HG03175 (cell line): ENCODE measurements at regions not wholly inside any gene's neighbourhood (a gene's known extent, or its start where the extent isn't known, plus 50 kb on each side); places are given as distances from the start of the nearest gene placed in this dataset.

Experiments used
- ATAC-seq: cut with Tn5 transposase; IDR thresholded peaks from one replicate; pipeline ENCODE4 v1.9.1; 2021; ENCODE audit warnings: mild to moderate bottlenecking, moderate library complexity; ENCODE audit not compliant: unreplicated experiment

- ATAC-seq = no peak
Observed at GRCh38 chr1:164479242-164479641, 79.7 kb upstream of the PBX1 start.

- no peak for ATAC-seq
Observed at GRCh38 chr1:164480285-164480907, 78.6 kb upstream of the PBX1 start.

GRCh38 chr1:164495905-164496304, 63.1 kb upstream of the PBX1 start:
- no peak for ATAC-seq

- ATAC-seq = no peak
Observed at GRCh38 chr1:164498792-164499191, 60.2 kb upstream of the PBX1 start.

- ATAC-seq = no peak
Observed at GRCh38 chr1:164504749-164505148, 54.2 kb upstream of the PBX1 start.
